Parathyroid adenoma (tissue), 2 donors: ENCODE measurements at regions not wholly inside any gene's neighbourhood (a gene's known extent, or its start where the extent isn't known, plus 50 kb on each side); places are given as distances from the start of the nearest gene placed in this dataset.

Experiments
- H2AFZ ChIP-seq: fragments of 300-600 bp; sonication (generic); one replicate; pipeline ENCODE4 v1.7.0; 2017; ENCODE audit warnings: antibody characterized with exemption, mild to moderate bottlenecking
- H3K27ac ChIP-seq: fragments of 300-600 bp; sonication (generic); one replicate; pipeline ENCODE4 v1.7.0; 2017
- H3K27me3 ChIP-seq: fragments of 300-600 bp; sonication (generic); one replicate; pipeline ENCODE4 v1.7.0; 2017; ENCODE audit warnings: low read length; ENCODE audit not compliant: control insufficient read depth, insufficient read depth
- H3K36me3 ChIP-seq: fragments of 300-600 bp; sonication (generic); one replicate; pipeline ENCODE4 v1.7.0; 2017; ENCODE audit warnings: low read length; ENCODE audit not compliant: control insufficient read depth, insufficient read depth
- H3K4me1 ChIP-seq: fragments of 300-600 bp; sonication (generic); one replicate; pipeline ENCODE4 v1.7.0; 2017; ENCODE audit warnings: control low read depth
- H3K4me2 ChIP-seq: fragments of 300-600 bp; sonication (generic); one replicate; pipeline ENCODE4 v1.7.0; 2017; ENCODE audit warnings: low read length
- H3K4me3 ChIP-seq: fragments of 300-600 bp; sonication (generic); one replicate; pipeline ENCODE4 v1.7.0; 2017; ENCODE audit warnings: low read depth, low read length
- H3K79me2 ChIP-seq: fragments of 300-600 bp; sonication (generic); one replicate; pipeline ENCODE4 v1.7.0; 2017; ENCODE audit warnings: control low read depth
- H3K9ac ChIP-seq: fragments of 300-600 bp; sonication (generic); one replicate; pipeline ENCODE4 v1.7.0; 2017; ENCODE audit warnings: mild to moderate bottlenecking
- H3K9me3 ChIP-seq: fragments of 300-600 bp; sonication (generic); one replicate; pipeline ENCODE4 v1.7.0; 2017; ENCODE audit warnings: low read length; ENCODE audit not compliant: control insufficient read depth
- TF ChIP-seq, protein P1 (sequence below): fragments of 300-600 bp; sonication (generic); IDR thresholded peaks from one replicate; pipeline ENCODE4 v1.7.0; 2017; ENCODE audit warnings: antibody characterized with exemption, mild to moderate bottlenecking
- donor health status: primary hyperparathyroidism.

DNA sequence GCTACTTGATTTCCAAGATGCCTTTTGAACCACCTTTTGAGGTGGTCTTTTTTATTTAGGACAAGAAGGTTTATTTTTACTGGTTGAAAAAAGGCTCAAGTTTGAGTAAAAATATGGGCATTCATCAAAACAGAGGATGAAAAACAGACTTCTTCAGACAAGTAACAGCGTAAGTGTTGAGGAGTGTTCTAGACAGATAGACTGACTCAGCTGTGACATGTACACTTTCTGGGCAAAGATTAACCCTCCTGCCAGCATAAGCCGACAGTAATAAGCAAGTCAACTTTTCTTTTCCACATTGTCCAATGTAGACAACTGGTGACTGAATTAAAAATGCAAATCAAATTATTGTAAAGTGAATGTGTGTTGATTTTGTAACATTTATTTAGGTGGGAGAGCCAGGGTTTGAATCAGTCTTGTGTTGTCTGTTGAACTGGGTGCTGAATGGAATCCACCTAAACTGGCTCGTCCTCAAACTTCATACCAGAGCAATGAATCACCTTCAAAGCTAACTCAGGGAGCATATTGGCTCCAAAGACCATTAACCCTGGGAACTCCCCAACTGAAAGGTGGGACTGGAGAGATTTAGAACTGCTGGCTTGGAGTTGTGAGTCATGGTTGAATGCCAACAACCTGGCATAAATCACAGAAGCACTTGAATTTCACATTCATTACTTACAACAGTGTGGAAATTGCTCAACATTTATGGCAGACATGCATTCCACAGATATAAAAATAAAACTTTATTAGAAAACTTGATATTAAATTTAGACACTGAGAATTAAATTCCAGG lies 377.0 kb downstream of the ETS1 start:
- Histone ChIP-seq H2AFZ (no peak overlapping the region), H3K4me1 (no peaks in the 10 kb centered on the region), H3K36me3 (no peaks in the 10 kb centered on the region), H3K9me3 (no peaks in the 10 kb centered on the region), H3K27me3 (no peaks in the 10 kb centered on the region), H3K4me2 (no peak overlapping the region), H3K27ac (no peak overlapping the region), H3K4me3 (no peak overlapping the region), H3K9ac (no peak overlapping the region), H3K79me2 (no peaks in the 10 kb centered on the region)
- TF ChIP-seq, protein P1, sequence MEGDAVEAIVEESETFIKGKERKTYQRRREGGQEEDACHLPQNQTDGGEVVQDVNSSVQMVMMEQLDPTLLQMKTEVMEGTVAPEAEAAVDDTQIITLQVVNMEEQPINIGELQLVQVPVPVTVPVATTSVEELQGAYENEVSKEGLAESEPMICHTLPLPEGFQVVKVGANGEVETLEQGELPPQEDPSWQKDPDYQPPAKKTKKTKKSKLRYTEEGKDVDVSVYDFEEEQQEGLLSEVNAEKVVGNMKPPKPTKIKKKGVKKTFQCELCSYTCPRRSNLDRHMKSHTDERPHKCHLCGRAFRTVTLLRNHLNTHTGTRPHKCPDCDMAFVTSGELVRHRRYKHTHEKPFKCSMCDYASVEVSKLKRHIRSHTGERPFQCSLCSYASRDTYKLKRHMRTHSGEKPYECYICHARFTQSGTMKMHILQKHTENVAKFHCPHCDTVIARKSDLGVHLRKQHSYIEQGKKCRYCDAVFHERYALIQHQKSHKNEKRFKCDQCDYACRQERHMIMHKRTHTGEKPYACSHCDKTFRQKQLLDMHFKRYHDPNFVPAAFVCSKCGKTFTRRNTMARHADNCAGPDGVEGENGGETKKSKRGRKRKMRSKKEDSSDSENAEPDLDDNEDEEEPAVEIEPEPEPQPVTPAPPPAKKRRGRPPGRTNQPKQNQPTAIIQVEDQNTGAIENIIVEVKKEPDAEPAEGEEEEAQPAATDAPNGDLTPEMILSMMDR: no peak

DNA sequence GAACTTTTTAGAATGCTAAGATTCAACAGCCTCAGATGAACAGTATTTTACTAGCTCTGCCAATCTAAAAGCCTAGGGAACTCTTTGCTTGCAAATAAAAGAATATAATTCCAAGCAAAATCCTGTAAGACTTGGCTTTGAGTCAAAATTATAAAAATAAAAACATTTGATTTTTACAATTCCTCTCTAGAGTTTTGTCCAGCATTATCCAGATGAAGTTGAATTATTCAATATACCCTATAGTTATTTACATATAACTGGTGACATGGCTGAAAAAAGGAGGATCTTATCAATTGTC lies 378.3 kb downstream of the ETS1 start:
- no peaks in the 10 kb centered on the region for H3K79me2 ChIP-seq
- no peak overlapping the region for H3K9ac ChIP-seq
- H3K27ac ChIP-seq: no peak overlapping the region
- TF ChIP-seq, protein P1: no peak
- H3K36me3 ChIP-seq: no peaks in the 10 kb centered on the region
- H3K27me3 ChIP-seq: no peaks in the 10 kb centered on the region
- H2AFZ ChIP-seq: no peak overlapping the region
- H3K4me3 ChIP-seq: no peak overlapping the region
- H3K4me2 ChIP-seq: no peak overlapping the region
- no peaks in the 10 kb centered on the region for H3K9me3 ChIP-seq
- no peaks in the 10 kb centered on the region for H3K4me1 ChIP-seq

DNA sequence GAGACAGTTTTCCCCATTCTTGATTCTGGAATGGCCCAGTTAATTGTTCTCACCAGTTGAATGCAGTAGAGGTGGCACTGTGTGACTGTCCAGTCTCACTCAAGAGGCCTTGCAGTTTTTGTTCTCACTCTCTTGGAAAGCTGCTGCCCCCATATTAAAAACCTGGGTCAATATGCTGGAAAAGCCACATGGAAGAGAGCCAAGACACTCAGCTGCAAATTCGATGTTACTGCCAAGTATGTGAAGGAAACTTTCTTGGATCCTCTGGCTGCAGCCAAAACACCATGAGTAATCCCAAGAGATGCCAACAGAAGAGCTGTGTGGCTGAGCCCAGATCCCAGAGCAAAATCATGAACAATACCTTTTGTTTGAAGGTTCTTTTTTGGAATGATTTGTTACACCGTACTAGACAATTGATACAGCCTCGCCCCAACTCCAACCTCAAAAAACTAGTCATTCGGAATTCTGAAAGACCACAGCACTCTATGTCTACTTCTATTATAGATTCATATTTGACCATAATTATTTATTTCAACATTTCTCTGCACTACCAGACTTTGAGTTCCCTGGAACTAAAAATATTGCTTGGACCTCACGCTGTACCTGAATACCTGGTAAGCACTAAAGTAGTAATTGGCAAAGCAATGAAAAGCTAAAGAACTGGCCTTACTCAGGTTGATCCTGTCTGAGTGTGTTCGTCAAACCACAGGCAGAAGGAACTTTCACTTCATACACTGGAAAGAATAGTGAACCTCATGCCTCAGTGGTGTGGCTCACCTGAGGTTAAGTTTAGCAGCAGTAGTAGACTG lies 378.8 kb downstream of the ETS1 start:
- Histone ChIP-seq H3K27me3 (no peaks in the 10 kb centered on the region), H3K79me2 (no peaks in the 10 kb centered on the region), H3K36me3 (no peaks in the 10 kb centered on the region), H3K9me3 (no peaks in the 10 kb centered on the region), H3K4me2 (no peak overlapping the region), H3K27ac (no peak overlapping the region), H3K9ac (no peak overlapping the region), H2AFZ (no peak overlapping the region), H3K4me3 (no peak overlapping the region), H3K4me1 (no peaks in the 10 kb centered on the region)
- TF ChIP-seq, protein P1: no peak

DNA sequence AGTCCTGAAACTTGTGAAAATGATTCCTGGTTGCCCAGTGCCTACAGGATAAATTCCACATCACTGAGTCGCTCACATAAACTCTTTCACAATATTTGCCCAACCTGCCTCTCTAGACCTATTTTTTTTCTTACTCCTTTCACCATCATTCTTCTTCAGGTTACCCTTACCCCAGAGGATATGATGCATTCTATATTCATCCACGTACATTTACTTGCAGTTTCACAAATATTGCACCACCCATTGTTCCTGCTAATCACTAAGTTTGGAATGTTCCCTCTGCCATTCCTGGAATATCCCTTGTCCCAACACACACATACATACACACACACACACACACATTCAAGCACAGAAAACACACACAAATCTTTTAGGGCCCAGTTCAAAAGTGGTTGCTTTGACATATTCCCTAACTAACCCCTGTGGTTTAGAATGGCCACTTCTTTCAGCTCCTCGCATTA lies 379.5 kb downstream of the ETS1 start:
- H3K27ac ChIP-seq: no peak overlapping the region
- H3K4me1 ChIP-seq: no peaks in the 10 kb centered on the region
- TF ChIP-seq, protein P1: no peak
- no peaks in the 10 kb centered on the region for H3K36me3 ChIP-seq
- no peaks in the 10 kb centered on the region for H3K79me2 ChIP-seq
- no peaks in the 10 kb centered on the region for H3K9me3 ChIP-seq
- no peaks in the 10 kb centered on the region for H3K27me3 ChIP-seq
- H2AFZ ChIP-seq: no peak overlapping the region
- no peak overlapping the region for H3K9ac ChIP-seq
- H3K4me2 ChIP-seq: no peak overlapping the region
- no peak overlapping the region for H3K4me3 ChIP-seq
